Keratinocyte (primary cell): ENCODE measurements at regions not wholly inside any gene's neighbourhood (a gene's known extent, or its start where the extent isn't known, plus 50 kb on each side); places are given as distances from the start of the nearest gene placed in this dataset.
"Not testable (repeated sequence)": the region's sequence is repeated elsewhere in the genome, so short reads cannot be mapped to it uniquely, and the experiment has no call there.

ENCODE experiments used
- DNase-seq: peaks from one replicate; pipeline ENCODE4 v3.0.0-alpha.2; 2011; ENCODE audit warnings: low read depth, missing footprints, low spot score
- FAIRE-seq: peaks from 2 replicates; lab custom pipeline; 2011; peaks lifted over from hg19 to GRCh38; lab: Jason Lieb, UNC
- H2AFZ ChIP-seq: 2 replicates; pipeline ENCODE4 v1.6.0; 2012; ENCODE audit warnings: low read length, control low read depth, inconsistent platforms; ENCODE audit not compliant: control insufficient read depth
- H3K27ac ChIP-seq: 2 replicates; pipeline ENCODE4 v1.5.1; 2011; ENCODE audit warnings: low read length; ENCODE audit not compliant: control insufficient read depth, insufficient read depth
- H3K27me3 ChIP-seq: 3 replicates; pipeline ENCODE4 v1.6.0; 2011; ENCODE audit warnings: low read length; ENCODE audit not compliant: control insufficient read depth, insufficient read depth; ENCODE audit errors: extremely low read depth
- H3K36me3 ChIP-seq, 2 experiments: 2 replicates in 1 of 2; 3 replicates in 1 of 2; pipeline ENCODE4 v1.5.1; 2011; ENCODE audit warnings: low read length in 2 of 2, mild to moderate bottlenecking in 1 of 2; ENCODE audit not compliant: control insufficient read depth in 2 of 2, insufficient read depth in 2 of 2; ENCODE audit errors: extremely low read depth in 1 of 2
- H3K4me1 ChIP-seq: 3 replicates; pipeline ENCODE4 v1.5.1; 2011; ENCODE audit warnings: low read length; ENCODE audit not compliant: control insufficient read depth, insufficient read depth; ENCODE audit errors: extremely low read depth
- H3K4me2 ChIP-seq: 3 replicates; pipeline ENCODE4 v1.6.0; 2011; ENCODE audit warnings: low read depth, low read length; ENCODE audit not compliant: control insufficient read depth, insufficient read depth; ENCODE audit errors: extremely low read depth
- H3K4me3 ChIP-seq, 3 experiments: fragments of 200-600 bp in 1 of 3; sonication (generic) in 1 of 3; 2 replicates in 2 of 3; 3 replicates in 1 of 3; pipeline ENCODE4 v1.5.1; 2011 to 2016; ENCODE audit warnings: low read length in 3 of 3, mild to moderate bottlenecking in 3 of 3, control low read depth in 2 of 3, inconsistent platforms in 1 of 3, low read depth in 1 of 3, mixed read lengths in 1 of 3, mixed run types in 1 of 3, moderate library complexity in 1 of 3; ENCODE audit not compliant: control insufficient read depth in 2 of 3, insufficient read depth in 2 of 3; ENCODE audit errors: extremely low read depth in 1 of 3
- H3K79me2 ChIP-seq: 2 replicates; pipeline ENCODE4 v1.6.0; 2012; ENCODE audit warnings: low read length; ENCODE audit not compliant: control insufficient read depth, insufficient read depth
- H3K9ac ChIP-seq: 3 replicates; pipeline ENCODE4 v1.6.0; 2011; ENCODE audit warnings: low read length; ENCODE audit not compliant: control insufficient read depth, insufficient read depth; ENCODE audit errors: extremely low read depth
- H3K9me1 ChIP-seq: 3 replicates; pipeline ENCODE4 v1.6.0; 2011; ENCODE audit warnings: low read length; ENCODE audit not compliant: control insufficient read depth, insufficient read depth; ENCODE audit errors: extremely low read depth
- H3K9me3 ChIP-seq: 2 replicates; pipeline ENCODE4 v1.5.1; 2012; ENCODE audit warnings: low read depth, low read length; ENCODE audit not compliant: control insufficient read depth
- H4K20me1 ChIP-seq: 3 replicates; pipeline ENCODE4 v1.6.0; 2011; ENCODE audit warnings: low read length; ENCODE audit not compliant: control insufficient read depth, insufficient read depth; ENCODE audit errors: extremely low read depth
- EZH2 ChIP-seq: IDR thresholded peaks from one replicate; pipeline ENCODE4 v1.6.1; 2012; ENCODE audit warnings: inconsistent platforms, mild to moderate bottlenecking, low read length, moderate library complexity
- dilution Hi-C: fragments of 300-500 bp; cut with MboI; formaldehyde crosslinking; loops from one replicate; pipeline ENCODE4 v1.7.0; 2020; ENCODE audit warnings: low sequenced_read_pairs; ENCODE audit not compliant: extremely low pct_ligation_motif_present
- TF ChIP-seq, protein P1 (sequence below), 3 experiments: IDR thresholded peaks in 1 of 3; conservative IDR thresholded peaks in 1 of 3; optimal IDR thresholded peaks in 1 of 3; 2 replicates in 2 of 3; 3 replicates in 1 of 3; pipeline versions ENCODE3 to v1.5.1; 2011; ENCODE audit warnings: low read length in 3 of 3, mild to moderate bottlenecking in 3 of 3, moderate library complexity in 2 of 3, control low read depth in 1 of 3, inconsistent platforms in 1 of 3; ENCODE audit not compliant: insufficient read depth in 2 of 3; ENCODE audit errors: extremely low read depth in 1 of 3

DNA sequence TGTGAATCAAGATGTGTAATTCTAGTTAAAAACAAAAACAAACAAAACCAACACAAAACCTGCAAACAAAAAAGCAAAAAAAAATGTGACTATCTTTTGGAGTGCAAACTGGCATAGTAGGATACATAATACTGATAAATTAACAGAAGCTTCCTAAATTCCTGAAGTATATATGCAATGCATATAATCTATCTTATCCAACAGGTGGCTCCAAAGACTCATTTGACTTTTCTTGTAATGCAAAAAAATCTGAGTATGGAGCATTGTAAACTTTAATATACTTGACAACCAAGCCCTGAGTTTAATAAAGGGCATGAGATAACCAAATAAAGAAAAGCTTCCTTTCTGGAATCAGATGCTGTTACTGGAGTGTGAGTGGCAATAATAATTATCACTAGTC, 1003.6 kb downstream of the FSCB start:
- DNase-seq (no peak), FAIRE-seq (no peak)
- Histone ChIP-seq H3K9ac (no peak overlapping the region), H3K4me1 (no peaks in the 10 kb centered on the region), H3K9me3 (no peaks in the 10 kb centered on the region), H3K27ac (no peak overlapping the region), H2AFZ (no peak overlapping the region), H3K36me3 (no peaks in the 10 kb centered on the region), H3K79me2 (no peaks in the 10 kb centered on the region), H4K20me1 (no peaks in the 10 kb centered on the region), H3K4me2 (no peak overlapping the region), H3K9me1 (no peaks in the 10 kb centered on the region), H3K4me3 (no peak overlapping the region), H3K27me3 (no peaks in the 10 kb centered on the region)
- dilution Hi-C loops, result no loop called here
- TF ChIP-seq, protein P1, sequence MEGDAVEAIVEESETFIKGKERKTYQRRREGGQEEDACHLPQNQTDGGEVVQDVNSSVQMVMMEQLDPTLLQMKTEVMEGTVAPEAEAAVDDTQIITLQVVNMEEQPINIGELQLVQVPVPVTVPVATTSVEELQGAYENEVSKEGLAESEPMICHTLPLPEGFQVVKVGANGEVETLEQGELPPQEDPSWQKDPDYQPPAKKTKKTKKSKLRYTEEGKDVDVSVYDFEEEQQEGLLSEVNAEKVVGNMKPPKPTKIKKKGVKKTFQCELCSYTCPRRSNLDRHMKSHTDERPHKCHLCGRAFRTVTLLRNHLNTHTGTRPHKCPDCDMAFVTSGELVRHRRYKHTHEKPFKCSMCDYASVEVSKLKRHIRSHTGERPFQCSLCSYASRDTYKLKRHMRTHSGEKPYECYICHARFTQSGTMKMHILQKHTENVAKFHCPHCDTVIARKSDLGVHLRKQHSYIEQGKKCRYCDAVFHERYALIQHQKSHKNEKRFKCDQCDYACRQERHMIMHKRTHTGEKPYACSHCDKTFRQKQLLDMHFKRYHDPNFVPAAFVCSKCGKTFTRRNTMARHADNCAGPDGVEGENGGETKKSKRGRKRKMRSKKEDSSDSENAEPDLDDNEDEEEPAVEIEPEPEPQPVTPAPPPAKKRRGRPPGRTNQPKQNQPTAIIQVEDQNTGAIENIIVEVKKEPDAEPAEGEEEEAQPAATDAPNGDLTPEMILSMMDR (optimal IDR thresholded peaks at IDR 0.05 in 1 of 3, IDR thresholded peaks at IDR 0.05 in 1 of 3, conservative IDR thresholded peaks at IDR 0.05 in 1 of 3; ENCODE audit: extremely low read depth in 1 of 3, insufficient read depth in 2 of 3, low read length in 3 of 3), result no peak
- no peak for TF ChIP-seq EZH2

DNA sequence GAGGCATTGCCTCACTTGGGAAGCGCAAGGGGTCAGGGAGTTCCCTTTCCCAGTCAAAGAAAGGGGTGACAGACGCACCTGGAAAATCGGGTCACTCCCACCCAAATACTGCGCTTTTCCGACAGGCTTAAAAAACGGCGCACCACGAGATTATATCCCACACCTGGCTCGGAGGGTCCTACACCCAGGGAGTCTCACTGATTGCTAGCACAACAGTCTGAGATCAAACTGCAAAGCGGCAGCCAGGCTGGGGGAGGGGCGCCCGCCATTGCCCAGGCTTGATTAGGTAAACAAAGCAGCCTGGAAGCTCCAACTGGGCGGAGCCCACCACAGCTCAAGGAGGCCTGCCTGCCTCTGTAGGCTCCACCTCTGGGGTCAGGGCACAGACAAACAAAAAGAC, 1014.7 kb downstream of the FSCB start:
- H3K9me3 ChIP-seq, H3K79me2 ChIP-seq, H3K27ac ChIP-seq, DNase-seq, H3K9me1 ChIP-seq, H3K4me3 ChIP-seq, H3K9ac ChIP-seq, H2AFZ ChIP-seq, H3K4me2 ChIP-seq, H3K27me3 ChIP-seq, dilution Hi-C loops, H3K36me3 ChIP-seq, FAIRE-seq, H3K4me1 ChIP-seq, H4K20me1 ChIP-seq: not testable (repeated sequence)

DNA sequence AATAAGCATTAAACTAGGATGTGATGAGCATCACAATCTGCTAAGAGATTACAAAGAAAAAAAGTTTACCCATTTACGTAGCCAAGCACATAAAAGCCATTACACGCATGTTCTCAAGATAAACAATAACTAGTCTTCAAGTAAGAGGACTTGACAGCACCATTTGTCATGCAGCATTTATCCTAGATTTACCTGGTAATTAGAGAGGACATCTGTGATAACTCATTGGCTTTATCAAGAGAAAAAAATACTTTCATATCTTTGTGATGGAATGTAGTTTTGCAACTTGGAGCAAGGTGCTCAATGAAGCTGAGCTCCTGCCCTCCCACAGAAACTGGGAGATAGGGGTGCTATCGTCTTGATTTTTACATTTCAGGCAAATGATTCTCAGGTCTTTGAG, 1023.7 kb downstream of the FSCB start:
- FAIRE-seq, result no peak
- dilution Hi-C loops, result no loop called here
- H3K79me2 ChIP-seq, result no peaks in the 10 kb centered on the region
- no peak overlapping the region for H2AFZ ChIP-seq
- no peaks in the 10 kb centered on the region for H3K9me3 ChIP-seq
- no peak overlapping the region for H3K4me2 ChIP-seq
- TF ChIP-seq EZH2, result no peak
- TF ChIP-seq, protein P1 (optimal IDR thresholded peaks at IDR 0.05 in 1 of 3, IDR thresholded peaks at IDR 0.05 in 1 of 3, conservative IDR thresholded peaks at IDR 0.05 in 1 of 3; ENCODE audit: extremely low read depth in 1 of 3, insufficient read depth in 2 of 3, low read length in 3 of 3), result no peak
- no peaks in the 10 kb centered on the region for H3K4me1 ChIP-seq
- H3K4me3 ChIP-seq, result no peak overlapping the region
- H4K20me1 ChIP-seq, result no peaks in the 10 kb centered on the region
- no peaks in the 10 kb centered on the region for H3K9me1 ChIP-seq
- no peak overlapping the region for H3K9ac ChIP-seq
- no peaks in the 10 kb centered on the region for H3K36me3 ChIP-seq
- H3K27ac ChIP-seq, result no peak overlapping the region
- DNase-seq, result no peak
- no peaks in the 10 kb centered on the region for H3K27me3 ChIP-seq
